ENCODE measurements at regions not wholly inside any gene's neighbourhood (a gene's known extent, or its start where the extent isn't known, plus 50 kb on each side); places are given as distances from the start of the nearest gene placed in this dataset.

DNA sequence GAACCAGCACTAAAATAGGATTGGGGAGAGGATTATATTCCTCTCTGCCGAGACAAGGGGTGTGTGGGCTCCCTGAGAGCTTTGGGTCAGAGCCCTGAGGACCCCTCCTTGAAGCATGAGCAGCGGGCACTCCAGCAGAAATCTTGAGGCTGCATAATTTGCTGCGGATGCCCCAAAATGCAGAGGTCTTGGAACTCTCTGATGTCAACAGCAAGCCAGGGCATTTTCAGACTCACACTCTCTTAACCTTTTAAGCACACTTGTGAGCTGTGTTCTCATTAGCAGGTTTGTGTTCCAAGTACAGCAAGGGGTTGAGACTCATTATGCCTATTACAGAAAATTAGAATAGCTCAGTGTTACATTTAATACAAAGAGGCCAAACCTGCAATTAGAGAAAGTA lies 513.0 kb upstream of the ADAMTS16 start:
- TF ChIP-seq, protein P1, sequence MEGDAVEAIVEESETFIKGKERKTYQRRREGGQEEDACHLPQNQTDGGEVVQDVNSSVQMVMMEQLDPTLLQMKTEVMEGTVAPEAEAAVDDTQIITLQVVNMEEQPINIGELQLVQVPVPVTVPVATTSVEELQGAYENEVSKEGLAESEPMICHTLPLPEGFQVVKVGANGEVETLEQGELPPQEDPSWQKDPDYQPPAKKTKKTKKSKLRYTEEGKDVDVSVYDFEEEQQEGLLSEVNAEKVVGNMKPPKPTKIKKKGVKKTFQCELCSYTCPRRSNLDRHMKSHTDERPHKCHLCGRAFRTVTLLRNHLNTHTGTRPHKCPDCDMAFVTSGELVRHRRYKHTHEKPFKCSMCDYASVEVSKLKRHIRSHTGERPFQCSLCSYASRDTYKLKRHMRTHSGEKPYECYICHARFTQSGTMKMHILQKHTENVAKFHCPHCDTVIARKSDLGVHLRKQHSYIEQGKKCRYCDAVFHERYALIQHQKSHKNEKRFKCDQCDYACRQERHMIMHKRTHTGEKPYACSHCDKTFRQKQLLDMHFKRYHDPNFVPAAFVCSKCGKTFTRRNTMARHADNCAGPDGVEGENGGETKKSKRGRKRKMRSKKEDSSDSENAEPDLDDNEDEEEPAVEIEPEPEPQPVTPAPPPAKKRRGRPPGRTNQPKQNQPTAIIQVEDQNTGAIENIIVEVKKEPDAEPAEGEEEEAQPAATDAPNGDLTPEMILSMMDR (IDR thresholded peaks at IDR 0.05): no peak
- TF ChIP-seq POLR2AphosphoS5 (IDR thresholded peaks at IDR 0.05): no peak
- no peak for TF ChIP-seq POLR2A (IDR thresholded peaks at IDR 0.05)
- TF ChIP-seq EP300 (IDR thresholded peaks at IDR 0.05): no peak
- intact Hi-C loops (cut with DNase I; ENCODE audit: low total_unique reads): no loop called here
- Histone ChIP-seq H3K27ac (no peak overlapping the region), H3K27me3 (no peaks in the 10 kb centered on the region), H3K9me3 (peaks cover 0 to 39% (median 13%) of the 10 kb centered on the region in 4 donors), H3K4me1 (no peaks in the 10 kb centered on the region), H3K4me3 (no peak overlapping the region), H3K36me3 (no peaks in the 10 kb centered on the region)
- WGBS, 5 donors: 60 to 73% (median 65%) methylated on average over 3 of the region's 3 CpGs
- no peak for DNase-seq

DNA sequence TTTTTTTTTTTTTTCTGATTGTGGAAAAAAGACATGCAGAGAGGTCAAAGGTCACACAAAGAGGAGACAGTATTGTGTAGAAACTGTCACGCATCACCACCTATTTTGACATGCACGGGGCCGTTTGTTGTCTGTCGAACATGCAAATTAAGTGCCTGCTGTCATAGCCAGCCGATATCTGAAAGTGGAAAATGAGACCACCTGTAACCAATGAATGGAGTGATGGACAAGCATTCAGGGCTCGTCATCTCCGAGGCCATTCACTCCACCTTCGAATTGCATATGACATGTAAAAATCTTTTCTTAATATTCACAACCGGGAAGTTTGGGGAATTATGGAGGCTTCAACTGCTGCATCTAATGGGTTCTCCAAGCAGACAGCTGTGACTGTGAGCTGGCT lies 512.2 kb upstream of the ADAMTS16 start:
- H3K4me1 ChIP-seq: no peaks in the 10 kb centered on the region
- no peaks in the 10 kb centered on the region for H3K36me3 ChIP-seq
- H3K4me3 ChIP-seq: no peak overlapping the region
- DNase-seq: no peak
- H3K27me3 ChIP-seq: no peaks in the 10 kb centered on the region
- intact Hi-C loops (cut with DNase I; ENCODE audit: low total_unique reads): no loop called here
- 67 to 81% (median 71%) methylated on average over 9 of the region's 9 CpGs for WGBS, 5 donors
- H3K27ac ChIP-seq: no peak overlapping the region
- TF ChIP-seq POLR2AphosphoS5 (IDR thresholded peaks at IDR 0.05): no peak
- no peak for TF ChIP-seq EP300 (IDR thresholded peaks at IDR 0.05)
- peaks cover 0 to 40% (median 13%) of the 10 kb centered on the region in 4 donors for H3K9me3 ChIP-seq

DNA sequence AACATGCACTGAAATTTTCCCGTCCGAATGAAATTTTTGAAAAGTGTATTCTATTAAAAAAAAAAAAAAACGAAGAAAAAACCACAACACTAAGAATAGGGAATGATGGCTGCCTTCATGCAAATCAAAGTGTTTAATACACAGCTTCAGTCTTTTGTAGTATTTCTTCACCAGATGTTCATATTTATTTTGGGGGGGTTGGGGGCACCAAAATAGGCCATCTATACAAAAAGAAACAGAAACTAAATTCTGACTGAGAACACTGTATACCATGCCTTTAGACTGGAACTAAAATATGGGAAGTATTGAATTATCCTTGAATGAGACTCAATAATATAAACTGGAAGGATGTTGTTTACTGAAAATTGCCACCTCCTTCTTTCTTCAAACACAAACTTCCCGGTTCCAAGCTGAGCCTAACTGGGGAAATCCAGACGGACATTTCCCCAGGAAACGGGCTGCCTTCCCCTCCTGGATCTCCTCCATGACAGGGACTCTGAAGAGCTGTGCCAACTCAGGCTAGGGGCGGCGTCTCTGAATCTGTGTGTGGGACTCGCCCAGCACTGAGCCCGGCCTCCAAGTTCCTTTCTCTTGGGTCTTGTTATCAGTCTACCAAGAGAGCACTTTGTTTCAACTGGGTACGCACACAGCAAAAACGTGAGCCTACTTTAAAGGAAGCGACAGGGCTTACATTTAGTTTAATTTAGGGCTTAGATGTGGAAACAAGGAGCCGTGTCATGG lies 511.3 kb upstream of the ADAMTS16 start:
- DNase-seq: no peak
- no peak overlapping the region for H3K4me3 ChIP-seq
- intact Hi-C loops (cut with DNase I; ENCODE audit: low total_unique reads): no loop called here
- 74 to 80% (median 76%) methylated on average over 14 of the region's 14 CpGs for WGBS, 5 donors
- H3K27ac ChIP-seq: no peak overlapping the region
- no peaks in the 10 kb centered on the region for H3K4me1 ChIP-seq
- H3K27me3 ChIP-seq: no peaks in the 10 kb centered on the region
- H3K36me3 ChIP-seq: no peaks in the 10 kb centered on the region
- TF ChIP-seq POLR2AphosphoS5 (IDR thresholded peaks at IDR 0.05) (no peak), POLR2A (IDR thresholded peaks at IDR 0.05) (no peak), EP300 (IDR thresholded peaks at IDR 0.05) (no peak)
- TF ChIP-seq, protein P1 (IDR thresholded peaks at IDR 0.05): no peak
- H3K9me3 ChIP-seq: peaks cover 0 to 39% (median 15%) of the 10 kb centered on the region in 4 donors

DNA sequence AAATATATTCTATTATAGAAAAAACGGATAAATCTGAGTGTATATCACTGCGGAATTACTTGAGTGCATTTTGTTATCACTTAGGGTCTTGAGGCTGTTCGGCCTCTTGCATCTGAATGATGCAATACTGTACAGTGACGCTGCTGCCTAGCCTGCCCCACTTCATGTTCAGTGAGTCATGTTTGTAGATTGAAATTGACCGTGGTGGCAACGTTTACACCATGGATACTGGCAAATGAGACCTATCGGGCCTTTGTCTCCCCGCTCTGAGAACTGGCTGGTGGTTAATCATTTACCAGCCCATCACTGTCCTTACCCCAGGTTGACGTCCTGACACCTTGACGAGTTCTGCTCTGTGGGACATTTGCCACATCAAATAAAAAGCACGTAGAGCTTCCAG lies 510.1 kb upstream of the ADAMTS16 start:
- Histone ChIP-seq H3K4me3 (no peak overlapping the region), H3K9me3 (peaks cover 0 to 38% (median 15%) of the 10 kb centered on the region in 4 donors), H3K27me3 (no peaks in the 10 kb centered on the region), H3K36me3 (no peaks in the 10 kb centered on the region), H3K27ac (no peak overlapping the region), H3K4me1 (no peaks in the 10 kb centered on the region)
- intact Hi-C loops (cut with DNase I; ENCODE audit: low total_unique reads): no loop called here
- TF ChIP-seq POLR2A (IDR thresholded peaks at IDR 0.05) (no peak), EP300 (IDR thresholded peaks at IDR 0.05) (no peak)
- TF ChIP-seq, protein P1 (IDR thresholded peaks at IDR 0.05): no peak
- WGBS, 5 donors: 43 to 72% (median 65%) methylated on average over 11 of the region's 11 CpGs
- no peak for DNase-seq

DNA sequence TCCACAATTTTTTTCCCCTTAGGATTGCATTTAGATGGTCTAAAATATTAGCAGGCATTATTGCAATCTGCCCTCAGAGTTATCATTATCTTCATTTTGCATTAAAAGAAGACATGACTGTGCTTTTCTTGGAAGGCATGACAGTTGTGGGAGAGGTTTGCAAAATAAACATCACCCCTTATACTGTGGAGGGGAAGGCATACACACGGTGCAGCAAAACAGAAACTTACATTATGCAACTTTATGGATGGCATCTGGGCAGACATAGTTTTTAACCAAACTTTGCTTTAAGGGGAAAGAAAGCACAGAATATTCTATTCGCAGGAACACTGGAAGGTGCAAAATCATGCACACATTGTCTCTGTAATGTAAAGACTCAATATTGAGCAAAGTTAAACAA lies 505.8 kb upstream of the ADAMTS16 start:
- no peak for DNase-seq
- 51 to 72% (median 60%) methylated on average over 2 of the region's 2 CpGs for WGBS, 5 donors
- Histone ChIP-seq H3K36me3 (no peaks in the 10 kb centered on the region), H3K9me3 (peaks cover 0 to 25% (median 8%) of the 10 kb centered on the region in 4 donors), H3K27me3 (no peaks in the 10 kb centered on the region), H3K27ac (no peak overlapping the region), H3K4me3 (no peak overlapping the region), H3K4me1 (no peaks in the 10 kb centered on the region)
- intact Hi-C loops (cut with DNase I; ENCODE audit: low total_unique reads): no loop called here
- TF ChIP-seq, protein P1 (IDR thresholded peaks at IDR 0.05): no peak
- no peak for TF ChIP-seq POLR2A (IDR thresholded peaks at IDR 0.05)
- no peak for TF ChIP-seq EP300 (IDR thresholded peaks at IDR 0.05)
- no peak for TF ChIP-seq POLR2AphosphoS5 (IDR thresholded peaks at IDR 0.05)
